ENCODE measurements at regions not wholly inside any gene's neighbourhood (a gene's known extent, or its start where the extent isn't known, plus 50 kb on each side); places are given as distances from the start of the nearest gene placed in this dataset.

DNA sequence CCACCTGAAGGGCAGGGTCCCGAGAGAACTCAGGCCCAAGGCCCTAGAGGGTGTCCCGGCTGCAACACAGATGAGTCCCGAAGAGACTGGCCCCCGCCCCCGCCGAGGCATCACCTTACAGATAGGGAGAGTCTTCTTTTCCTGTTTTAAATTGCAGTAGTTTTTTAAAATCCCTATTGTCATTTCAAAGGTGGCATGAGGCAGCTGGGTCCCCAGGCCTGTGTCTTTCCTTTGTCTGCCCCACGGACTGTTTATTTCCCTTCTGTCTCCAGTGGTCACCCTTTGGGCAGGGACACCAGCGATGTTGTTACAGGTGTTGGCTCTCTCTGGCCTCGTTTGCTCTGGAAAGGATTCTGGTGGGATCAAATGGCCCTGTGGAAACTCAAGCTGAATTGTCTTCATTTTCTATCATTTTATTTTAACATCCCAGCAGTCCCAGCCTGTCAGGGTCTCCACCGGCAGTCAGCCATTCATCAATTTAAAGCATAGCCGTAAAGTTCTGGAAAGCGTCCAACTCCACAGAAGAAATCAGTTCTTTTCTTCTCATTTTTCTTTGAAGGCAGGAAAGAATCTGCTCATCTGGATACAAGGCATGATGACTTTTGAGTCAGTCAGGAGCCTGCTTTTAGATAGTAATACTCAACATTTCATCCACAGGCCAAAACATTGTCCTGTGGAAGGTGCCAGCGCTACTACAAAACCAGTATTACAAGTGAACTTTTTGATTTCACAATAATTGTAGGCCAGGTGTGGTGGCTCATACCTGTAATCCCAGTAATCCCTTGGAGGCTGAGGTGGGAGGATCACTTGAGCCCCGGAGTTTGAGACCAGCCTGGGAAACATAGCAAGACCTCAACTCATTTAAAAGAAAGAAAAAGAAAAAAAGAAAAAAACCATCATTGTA, 96.2 kb downstream of the HES1 start:
- Mint-ChIP-seq H3K27me3 (peaks cover 5% of the 10 kb centered on the region), H3K9me3 (no peaks in the 10 kb centered on the region), H3K36me3 (ENCODE audit: low read depth) (no peaks in the 10 kb centered on the region), H3K27ac (no peak overlapping the region), H3K4me3 (no peak overlapping the region), H3K4me1 (ENCODE audit: low read depth) (no peaks in the 10 kb centered on the region)
- no peak for DNase-seq
- CTCF ChIA-PET: no interaction called here
- intact Hi-C loops (cut with micrococcal nuclease): no loop called here
- POLR2A ChIA-PET: no interaction called here
- TF ChIP-seq, protein P1, sequence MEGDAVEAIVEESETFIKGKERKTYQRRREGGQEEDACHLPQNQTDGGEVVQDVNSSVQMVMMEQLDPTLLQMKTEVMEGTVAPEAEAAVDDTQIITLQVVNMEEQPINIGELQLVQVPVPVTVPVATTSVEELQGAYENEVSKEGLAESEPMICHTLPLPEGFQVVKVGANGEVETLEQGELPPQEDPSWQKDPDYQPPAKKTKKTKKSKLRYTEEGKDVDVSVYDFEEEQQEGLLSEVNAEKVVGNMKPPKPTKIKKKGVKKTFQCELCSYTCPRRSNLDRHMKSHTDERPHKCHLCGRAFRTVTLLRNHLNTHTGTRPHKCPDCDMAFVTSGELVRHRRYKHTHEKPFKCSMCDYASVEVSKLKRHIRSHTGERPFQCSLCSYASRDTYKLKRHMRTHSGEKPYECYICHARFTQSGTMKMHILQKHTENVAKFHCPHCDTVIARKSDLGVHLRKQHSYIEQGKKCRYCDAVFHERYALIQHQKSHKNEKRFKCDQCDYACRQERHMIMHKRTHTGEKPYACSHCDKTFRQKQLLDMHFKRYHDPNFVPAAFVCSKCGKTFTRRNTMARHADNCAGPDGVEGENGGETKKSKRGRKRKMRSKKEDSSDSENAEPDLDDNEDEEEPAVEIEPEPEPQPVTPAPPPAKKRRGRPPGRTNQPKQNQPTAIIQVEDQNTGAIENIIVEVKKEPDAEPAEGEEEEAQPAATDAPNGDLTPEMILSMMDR (IDR thresholded peaks at IDR 0.05): no peak
- no peak for ATAC-seq

GRCh38 chr3:194233150-194233549, 97.2 kb downstream of the HES1 start:
- H3K27me3 Mint-ChIP-seq: peaks cover 2% of the 10 kb centered on the region
- POLR2A ChIA-PET: no interaction called here
- intact Hi-C loops (cut with micrococcal nuclease): no loop called here
- H3K4me1 Mint-ChIP-seq (ENCODE audit: low read depth): no peaks in the 10 kb centered on the region
- no peaks in the 10 kb centered on the region for H3K9me3 Mint-ChIP-seq
- DNase-seq (no peak), ATAC-seq (no peak)
- TF ChIP-seq, protein P1 (IDR thresholded peaks at IDR 0.05): no peak
- no peak overlapping the region for H3K4me3 Mint-ChIP-seq
- no peak overlapping the region for H3K27ac Mint-ChIP-seq
- CTCF ChIA-PET: no interaction called here
- H3K36me3 Mint-ChIP-seq (ENCODE audit: low read depth): no peaks in the 10 kb centered on the region

- H3K27me3 Mint-ChIP-seq: peaks cover 2% of the 10 kb centered on the region
- DNase-seq (no peak), ATAC-seq (no peak)
- TF ChIP-seq, protein P1 (IDR thresholded peaks at IDR 0.05): no peak
- H3K9me3 Mint-ChIP-seq: no peaks in the 10 kb centered on the region
- no peak overlapping the region for H3K4me3 Mint-ChIP-seq
- H3K4me1 Mint-ChIP-seq (ENCODE audit: low read depth): no peaks in the 10 kb centered on the region
- ChIA-PET POLR2A (no interaction called here), CTCF (no interaction called here)
- intact Hi-C loops (cut with micrococcal nuclease): no loop called here
- no peak overlapping the region for H3K27ac Mint-ChIP-seq
- no peaks in the 10 kb centered on the region for H3K36me3 Mint-ChIP-seq (ENCODE audit: low read depth)
Measured at GRCh38 chr3:194235160-194235559, 99.2 kb downstream of the HES1 start.

DNA sequence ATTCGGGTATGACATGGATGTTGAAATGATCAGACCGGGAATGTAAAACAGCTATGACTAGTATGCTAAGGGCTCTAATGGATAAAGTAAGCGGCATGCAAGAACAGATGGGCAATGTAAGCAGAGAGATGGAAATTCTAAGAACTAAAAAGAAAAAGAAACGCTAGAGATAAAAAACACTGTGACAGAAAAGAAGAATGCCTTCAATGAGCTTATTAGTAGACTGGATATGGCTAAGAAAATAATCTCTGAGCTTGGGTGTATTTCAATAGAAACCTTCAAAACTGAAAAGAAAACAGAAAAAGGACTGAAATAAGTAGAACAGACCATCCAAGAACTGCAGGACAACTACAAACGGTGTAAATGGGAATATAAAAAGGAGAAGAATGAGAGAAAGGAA, 101.2 kb downstream of the HES1 start:
- TF ChIP-seq, protein P1 (IDR thresholded peaks at IDR 0.05): no peak
- POLR2A ChIA-PET: no interaction called here
- Mint-ChIP-seq H3K4me3 (no peak overlapping the region), H3K36me3 (ENCODE audit: low read depth) (no peaks in the 10 kb centered on the region), H3K27me3 (peaks cover 2% of the 10 kb centered on the region), H3K27ac (no peak overlapping the region), H3K9me3 (no peaks in the 10 kb centered on the region), H3K4me1 (ENCODE audit: low read depth) (no peaks in the 10 kb centered on the region)
- intact Hi-C loops (cut with micrococcal nuclease): no loop called here
- ATAC-seq: no peak
- CTCF ChIA-PET: interaction anchor here (1.5 kb wide), 1 partner anchor 79 kb away, joined by 4 read pairs; no protein-coding TSS in a partner anchor
- DNase-seq: no peak

GRCh38 chr3:194240766-194241165, 104.8 kb downstream of the HES1 start:
- CTCF ChIA-PET: interaction anchor here (1.7 kb wide), 1 partner anchor 15 kb away, joined by 3 read pairs; no protein-coding TSS in a partner anchor
- TF ChIP-seq, protein P1 (IDR thresholded peaks at IDR 0.05): no peak
- intact Hi-C loops (cut with micrococcal nuclease): no loop called here
- Mint-ChIP-seq H3K4me1 (ENCODE audit: low read depth) (no peaks in the 10 kb centered on the region), H3K9me3 (no peaks in the 10 kb centered on the region), H3K27ac (no peak overlapping the region), H3K36me3 (ENCODE audit: low read depth) (no peaks in the 10 kb centered on the region), H3K27me3 (peaks cover 2% of the 10 kb centered on the region), H3K4me3 (no peak overlapping the region)
- POLR2A ChIA-PET: no interaction called here
- no peak for DNase-seq
- no peak for ATAC-seq
